ENCODE measurements at regions not wholly inside any gene's neighbourhood (a gene's known extent, or its start where the extent isn't known, plus 50 kb on each side); places are given as distances from the start of the nearest gene placed in this dataset.

- DNase-seq (ENCODE audit: low spot score), result no peak
- H3K27ac ChIP-seq, result no peak overlapping the region
- no peak overlapping the region for H3K4me3 ChIP-seq
- TF ChIP-seq CTCF (IDR thresholded peaks at IDR 0.05), result no peak
Measured at GRCh38 chr15:37765786-37766185, 168.7 kb upstream of the TMCO5A start.

GRCh38 chr15:37767841-37768455 is 166.5 kb upstream of the TMCO5A start:
- Histone ChIP-seq H3K4me3 (no peak overlapping the region), H3K27ac (no peak overlapping the region)
- no peak for DNase-seq (ENCODE audit: low spot score)
- no peak for TF ChIP-seq CTCF (IDR thresholded peaks at IDR 0.05)

GRCh38 chr15:37771465-37771864 is 163.0 kb upstream of the TMCO5A start:
- Histone ChIP-seq H3K4me3 (no peak overlapping the region), H3K27ac (no peak overlapping the region)
- no peak for TF ChIP-seq CTCF (IDR thresholded peaks at IDR 0.05)
- DNase-seq (ENCODE audit: low spot score), result no peak

GRCh38 chr15:37773111-37773860 is 161.2 kb upstream of the TMCO5A start:
- Histone ChIP-seq H3K27ac (no peak overlapping the region), H3K4me3 (no peak overlapping the region)
- no peak for DNase-seq (ENCODE audit: low spot score)
- TF ChIP-seq CTCF (IDR thresholded peaks at IDR 0.05), result no peak

GRCh38 chr15:37774961-37775360 is 159.5 kb upstream of the TMCO5A start:
- no peak overlapping the region for H3K27ac ChIP-seq
- no peak overlapping the region for H3K4me3 ChIP-seq
- DNase-seq (ENCODE audit: low spot score), result no peak
- no peak for TF ChIP-seq CTCF (IDR thresholded peaks at IDR 0.05)

GRCh38 chr15:37777006-37777405 is 157.4 kb upstream of the TMCO5A start:
- no peak for TF ChIP-seq CTCF (IDR thresholded peaks at IDR 0.05)
- H3K4me3 ChIP-seq, result no peak overlapping the region
- no peak for DNase-seq (ENCODE audit: low spot score)
- H3K27ac ChIP-seq, result no peak overlapping the region

GRCh38 chr15:37783290-37783689 is 151.2 kb upstream of the TMCO5A start:
- Histone ChIP-seq H3K27ac (no peak overlapping the region), H3K4me3 (no peak overlapping the region)
- no peak for TF ChIP-seq CTCF (IDR thresholded peaks at IDR 0.05)
- DNase-seq (ENCODE audit: low spot score), result no peak

Data from coronary artery (tissue), 2 donors.